Uterus (tissue), 2 donors: ENCODE measurements at regions not wholly inside any gene's neighbourhood (a gene's known extent, or its start where the extent isn't known, plus 50 kb on each side); places are given as distances from the start of the nearest gene placed in this dataset.

Experiments
- CTCF ChIP-seq, 4 experiments: fragments of 200-600 bp in 2 of 4; fragments of 450-650 bp in 2 of 4; sonication (generic) in 2 of 4; IDR thresholded peaks; one replicate each; pipeline ENCODE4 v1.5.1; 2016 to 2019; ENCODE audit warnings: antibody characterized with exemption in 4 of 4, mild to moderate bottlenecking in 2 of 4, moderate library complexity in 1 of 4
- POLR2A ChIP-seq, 2 donors: fragments of 450-650 bp; IDR thresholded peaks; one replicate each; pipeline ENCODE4 v1.6.1; 2016; ENCODE audit warnings: antibody characterized with exemption in 2 of 2, mild to moderate bottlenecking in 1 of 2, moderate library complexity in 1 of 2

GRCh38 chr2:234138836-234139235 lies 88.3 kb downstream of the SPP2 start:
- TF ChIP-seq CTCF (IDR thresholded peaks at IDR 0.05) (no peak), POLR2A (IDR thresholded peaks at IDR 0.05) (no peak)
